ENCODE measurements at regions not wholly inside any gene's neighbourhood (a gene's known extent, or its start where the extent isn't known, plus 50 kb on each side); places are given as distances from the start of the nearest gene placed in this dataset.
A peak's percentile ranks its signal among the peaks of the same experiment; 100 is the strongest.
"Not testable (repeated sequence)": the region's sequence is repeated elsewhere in the genome, so short reads cannot be mapped to it uniquely, and the experiment has no call there.

GRCh38 chr3:11735638-11736037 is 91.9 kb upstream of the VGLL4 start:
- Histone ChIP-seq H3K36me3 (ENCODE audit: control insufficient read depth in 2 of 2, insufficient read depth in 1 of 2, low read length in 2 of 2) (no peaks in the 10 kb centered on the region), H3K4me1 (ENCODE audit: control insufficient read depth, insufficient read depth, low read length) (peaks cover 4% of the 10 kb centered on the region; the same call in 1 of the 2 replicates), H3K9me3 (ENCODE audit: control insufficient read depth, insufficient read depth, low read depth, low read length) (no peaks in the 10 kb centered on the region), H3K27ac (ENCODE audit: extremely low read depth, low read depth, low read length) (no peak overlapping the region), H3K4me3 (ENCODE audit: low read depth, low read length) (no peak overlapping the region)
- TF ChIP-seq ZNF248 (tag by site-specific recombination; IDR thresholded peaks at IDR 0.05), result no peak
- no peak for TF ChIP-seq ZNF292 (tag by site-specific recombination; IDR thresholded peaks at IDR 0.05; ENCODE audit: borderline replicate concordance, low read depth)
- 0 out of 2 replicates have a peak, but pooled peaks have one; percentile 14 for TF ChIP-seq SCRT2 (tag by site-specific recombination; IDR thresholded peaks at IDR 0.05)
- TF ChIP-seq ZNF112 (tag by site-specific recombination; IDR thresholded peaks at IDR 0.05), result no peak
- no peak for TF ChIP-seq ZNF654 (tag by site-specific recombination; IDR thresholded peaks at IDR 0.05; ENCODE audit: low read depth)
- TF ChIP-seq ZFP3 (tag by site-specific recombination; IDR thresholded peaks at IDR 0.05; ENCODE audit: low read depth), result no peak
- TF ChIP-seq PRDM1 (tag by site-specific recombination; IDR thresholded peaks at IDR 0.05), result peak; percentile 54
- 0 out of 2 replicates have a peak, but pooled peaks have one; percentile 13 for TF ChIP-seq CTCF (tag by site-specific recombination; IDR thresholded peaks at IDR 0.05)
- TF ChIP-seq ZNF366 (tag by site-specific recombination; conservative IDR thresholded peaks at IDR 0.05), result no peak
- ChIA-PET POLR2A (no interaction called here), CTCF (interaction anchor here (1.2 kb wide), 1 partner anchor 68 kb away, joined by 6 read pairs; no protein-coding TSS in a partner anchor)

- H3K27ac ChIP-seq (ENCODE audit: extremely low read depth, low read depth, low read length); H3K9me3 ChIP-seq (ENCODE audit: control insufficient read depth, insufficient read depth, low read depth, low read length); CTCF ChIA-PET; H3K36me3 ChIP-seq (ENCODE audit: control insufficient read depth in 2 of 2, insufficient read depth in 1 of 2, low read length in 2 of 2); H3K4me1 ChIP-seq (ENCODE audit: control insufficient read depth, insufficient read depth, low read length); H3K4me3 ChIP-seq (ENCODE audit: low read depth, low read length); POLR2A ChIA-PET: not testable (repeated sequence)
These were observed 91.4 kb upstream of the VGLL4 start for GRCh38 chr3:11735111-11735510.

GRCh38 chr3:11733914-11734313 is 90.2 kb upstream of the VGLL4 start:
- no peaks in the 10 kb centered on the region for H3K9me3 ChIP-seq (ENCODE audit: control insufficient read depth, insufficient read depth, low read depth, low read length)
- no peak overlapping the region for H3K27ac ChIP-seq (ENCODE audit: extremely low read depth, low read depth, low read length)
- no peak overlapping the region for H3K4me3 ChIP-seq (ENCODE audit: low read depth, low read length)
- POLR2A ChIA-PET, result interaction anchor here (0.5 kb wide), 1 partner anchor 60 kb away, joined by 3 read pairs; no protein-coding TSS in a partner anchor
- peaks cover 4% of the 10 kb centered on the region; the same call in 1 of the 2 replicates for H3K4me1 ChIP-seq (ENCODE audit: control insufficient read depth, insufficient read depth, low read length)
- TF ChIP-seq ZNF354C (tag by site-specific recombination; IDR thresholded peaks at IDR 0.05; ENCODE audit: borderline replicate concordance, low read depth), result no peak
- no peak for TF ChIP-seq ZNF121 (tag by site-specific recombination; IDR thresholded peaks at IDR 0.05)
- TF ChIP-seq ATF2 (tag by site-specific recombination; IDR thresholded peaks at IDR 0.05; ENCODE audit: low read depth), result no peak
- TF ChIP-seq ZNF26 (tag by site-specific recombination; IDR thresholded peaks at IDR 0.05), result no peak
- CTCF ChIA-PET, result no interaction called here
- H3K36me3 ChIP-seq (ENCODE audit: control insufficient read depth in 2 of 2, insufficient read depth in 1 of 2, low read length in 2 of 2), result no peaks in the 10 kb centered on the region

- TF ChIP-seq OSR2 (tag by site-specific recombination; IDR thresholded peaks at IDR 0.05) (no peak), ZIC2 (tag by site-specific recombination; IDR thresholded peaks at IDR 0.05) (no peak), ZBTB26 (tag by site-specific recombination; optimal IDR thresholded peaks at IDR 0.05) (no peak), ZBTB21 (tag by site-specific recombination; IDR thresholded peaks at IDR 0.05) (no peak), ZNF16 (tag by site-specific recombination; IDR thresholded peaks at IDR 0.05; ENCODE audit: low read depth) (no peak), ATF2 (tag by site-specific recombination; IDR thresholded peaks at IDR 0.05; ENCODE audit: low read depth) (no peak), ZNF239 (tag by site-specific recombination; IDR thresholded peaks at IDR 0.05) (no peak), ZNF10 (tag by site-specific recombination; IDR thresholded peaks at IDR 0.05) (no peak)
- H3K27ac ChIP-seq (ENCODE audit: extremely low read depth, low read depth, low read length), result no peak overlapping the region
- no peak overlapping the region for H3K4me3 ChIP-seq (ENCODE audit: low read depth, low read length)
- H3K9me3 ChIP-seq (ENCODE audit: control insufficient read depth, insufficient read depth, low read depth, low read length), result no peaks in the 10 kb centered on the region
- H3K36me3 ChIP-seq (ENCODE audit: control insufficient read depth in 2 of 2, insufficient read depth in 1 of 2, low read length in 2 of 2), result no peaks in the 10 kb centered on the region
- H3K4me1 ChIP-seq (ENCODE audit: control insufficient read depth, insufficient read depth, low read length), result no peaks in the 10 kb centered on the region
- POLR2A ChIA-PET, result no interaction called here
- CTCF ChIA-PET, result no interaction called here
These were observed 83.5 kb upstream of the VGLL4 start for GRCh38 chr3:11727207-11727606.
